ENCODE measurements at regions not wholly inside any gene's neighbourhood (a gene's known extent, or its start where the extent isn't known, plus 50 kb on each side); places are given as distances from the start of the nearest gene placed in this dataset.
A peak's percentile ranks its signal among the peaks of the same experiment; 100 is the strongest.

GRCh38 chr6:1547785-1548184, 61.9 kb upstream of the FOXC1 start:
- H3K4me3 ChIP-seq: no peak overlapping the region
- no peak for TF ChIP-seq POLR2AphosphoS5 (IDR thresholded peaks at IDR 0.05; ENCODE audit: insufficient read depth in 1 of 2, low read depth in 1 of 2)
- no peak for TF ChIP-seq POLR2A (IDR thresholded peaks at IDR 0.05)
- no peak for TF ChIP-seq CTCF (IDR thresholded peaks at IDR 0.05)
- no peaks in the 10 kb centered on the region for H3K27me3 ChIP-seq
- DNase-seq (ENCODE audit: extremely low spot score in 2 of 2): no peak
- no peak overlapping the region for H3K27ac ChIP-seq
- no peaks in the 10 kb centered on the region for H3K36me3 ChIP-seq
- H3K4me1 ChIP-seq: no peaks in the 10 kb centered on the region
- intact Hi-C loops (cut with DNase I): no loop called here
- H3K9me3 ChIP-seq: no peaks in the 10 kb centered on the region

- intact Hi-C loops (cut with DNase I): no loop called here
- Histone ChIP-seq H3K4me3 (no peak overlapping the region), H3K4me1 (peaks cover 8% of the 10 kb centered on the region), H3K27ac (no peak overlapping the region), H3K9me3 (no peaks in the 10 kb centered on the region), H3K36me3 (no peaks in the 10 kb centered on the region), H3K27me3 (no peaks in the 10 kb centered on the region)
- TF ChIP-seq POLR2AphosphoS5 (IDR thresholded peaks at IDR 0.05; ENCODE audit: insufficient read depth in 1 of 2, low read depth in 1 of 2): no peak
- TF ChIP-seq POLR2A (IDR thresholded peaks at IDR 0.05): no peak
- no peak for TF ChIP-seq CTCF (IDR thresholded peaks at IDR 0.05)
- no peak for DNase-seq (ENCODE audit: extremely low spot score in 2 of 2)
Observed at GRCh38 chr6:1551249-1551648, 58.5 kb upstream of the FOXC1 start.

GRCh38 chr6:1552296-1552761, 57.4 kb upstream of the FOXC1 start:
- no peaks in the 10 kb centered on the region for H3K36me3 ChIP-seq
- peaks cover 8% of the 10 kb centered on the region for H3K4me1 ChIP-seq
- no peak for DNase-seq (ENCODE audit: extremely low spot score in 2 of 2)
- H3K27ac ChIP-seq: no peak overlapping the region
- no peaks in the 10 kb centered on the region for H3K27me3 ChIP-seq
- intact Hi-C loops (cut with DNase I): no loop called here
- TF ChIP-seq POLR2A (IDR thresholded peaks at IDR 0.05) (no peak), CTCF (IDR thresholded peaks at IDR 0.05) (no peak), POLR2AphosphoS5 (IDR thresholded peaks at IDR 0.05; ENCODE audit: insufficient read depth in 1 of 2, low read depth in 1 of 2) (no peak)
- no peak overlapping the region for H3K4me3 ChIP-seq
- no peaks in the 10 kb centered on the region for H3K9me3 ChIP-seq

- no peak overlapping the region for H3K27ac ChIP-seq
- no peak for TF ChIP-seq POLR2A (IDR thresholded peaks at IDR 0.05)
- TF ChIP-seq CTCF (IDR thresholded peaks at IDR 0.05): no peak
- TF ChIP-seq POLR2AphosphoS5 (IDR thresholded peaks at IDR 0.05; ENCODE audit: insufficient read depth in 1 of 2, low read depth in 1 of 2): no peak
- intact Hi-C loops (cut with DNase I): no loop called here
- no peak overlapping the region for H3K4me3 ChIP-seq
- H3K9me3 ChIP-seq: no peaks in the 10 kb centered on the region
- H3K27me3 ChIP-seq: no peaks in the 10 kb centered on the region
- DNase-seq (ENCODE audit: extremely low spot score in 2 of 2): no peak
- peaks cover 8% of the 10 kb centered on the region for H3K4me1 ChIP-seq
- H3K36me3 ChIP-seq: no peaks in the 10 kb centered on the region
Observed at GRCh38 chr6:1553562-1554083, 56.1 kb upstream of the FOXC1 start.

GRCh38 chr6:1554141-1554475, 55.6 kb upstream of the FOXC1 start:
- H3K27ac ChIP-seq: no peak overlapping the region
- TF ChIP-seq POLR2AphosphoS5 (IDR thresholded peaks at IDR 0.05; ENCODE audit: insufficient read depth in 1 of 2, low read depth in 1 of 2) (no peak), CTCF (IDR thresholded peaks at IDR 0.05) (no peak), POLR2A (IDR thresholded peaks at IDR 0.05) (no peak)
- peak overlapping the region; percentile 49 to 53 for H3K4me3 ChIP-seq
- H3K4me1 ChIP-seq: peaks cover 8% of the 10 kb centered on the region
- no peaks in the 10 kb centered on the region for H3K36me3 ChIP-seq
- intact Hi-C loops (cut with DNase I): no loop called here
- H3K27me3 ChIP-seq: no peaks in the 10 kb centered on the region
- DNase-seq (ENCODE audit: extremely low spot score in 2 of 2): no peak
- H3K9me3 ChIP-seq: no peaks in the 10 kb centered on the region
